ENCODE measurements at regions not wholly inside any gene's neighbourhood (a gene's known extent, or its start where the extent isn't known, plus 50 kb on each side); places are given as distances from the start of the nearest gene placed in this dataset.
"Not testable (repeated sequence)": the region's sequence is repeated elsewhere in the genome, so short reads cannot be mapped to it uniquely, and the experiment has no call there.

- Histone ChIP-seq H3K27me3 (ENCODE audit: control insufficient read depth, insufficient read depth, low read length, poor library complexity, severe bottlenecking) (no peaks in the 10 kb centered on the region), H3K9me3 (ENCODE audit: control insufficient read depth, low read length) (no peaks in the 10 kb centered on the region), H3K4me1 (ENCODE audit: control insufficient read depth, insufficient read depth, low read length) (no peaks in the 10 kb centered on the region), H3K4me3 (ENCODE audit: insufficient read depth, low read depth, low read length) (no peak overlapping the region), H3K27ac (ENCODE audit: insufficient read depth, low read depth, low read length, poor library complexity, severe bottlenecking) (no peak overlapping the region), H3K36me3 (ENCODE audit: control insufficient read depth, insufficient read depth, low read length) (no peaks in the 10 kb centered on the region)
- 90 to 94% methylated on average over 1 of the region's 1 CpG for WGBS, 2 experiments
These were observed 76.9 kb upstream of the PPARGC1A start for GRCh38 chr4:23966725-23967124.

- Histone ChIP-seq H3K4me1 (ENCODE audit: control insufficient read depth, insufficient read depth, low read length) (no peaks in the 10 kb centered on the region), H3K36me3 (ENCODE audit: control insufficient read depth, insufficient read depth, low read length) (no peaks in the 10 kb centered on the region), H3K27me3 (ENCODE audit: control insufficient read depth, insufficient read depth, low read length, poor library complexity, severe bottlenecking) (no peaks in the 10 kb centered on the region), H3K27ac (ENCODE audit: insufficient read depth, low read depth, low read length, poor library complexity, severe bottlenecking) (no peak overlapping the region), H3K4me3 (ENCODE audit: insufficient read depth, low read depth, low read length) (no peak overlapping the region), H3K9me3 (ENCODE audit: control insufficient read depth, low read length) (no peaks in the 10 kb centered on the region)
- WGBS, 2 experiments = 86 to 92% methylated on average over 2 of the region's 2 CpGs
These were observed 72.6 kb upstream of the PPARGC1A start for GRCh38 chr4:23962462-23962861.

GRCh38 chr4:23961395-23961794, 71.5 kb upstream of the PPARGC1A start:
- H3K4me1 ChIP-seq (ENCODE audit: control insufficient read depth, insufficient read depth, low read length); H3K9me3 ChIP-seq (ENCODE audit: control insufficient read depth, low read length); H3K36me3 ChIP-seq (ENCODE audit: control insufficient read depth, insufficient read depth, low read length); H3K27ac ChIP-seq (ENCODE audit: insufficient read depth, low read depth, low read length, poor library complexity, severe bottlenecking); H3K27me3 ChIP-seq (ENCODE audit: control insufficient read depth, insufficient read depth, low read length, poor library complexity, severe bottlenecking); H3K4me3 ChIP-seq (ENCODE audit: insufficient read depth, low read depth, low read length): not testable (repeated sequence)
- 91 to 93% methylated on average over 4 of the region's 4 CpGs for WGBS, 2 experiments

DNA sequence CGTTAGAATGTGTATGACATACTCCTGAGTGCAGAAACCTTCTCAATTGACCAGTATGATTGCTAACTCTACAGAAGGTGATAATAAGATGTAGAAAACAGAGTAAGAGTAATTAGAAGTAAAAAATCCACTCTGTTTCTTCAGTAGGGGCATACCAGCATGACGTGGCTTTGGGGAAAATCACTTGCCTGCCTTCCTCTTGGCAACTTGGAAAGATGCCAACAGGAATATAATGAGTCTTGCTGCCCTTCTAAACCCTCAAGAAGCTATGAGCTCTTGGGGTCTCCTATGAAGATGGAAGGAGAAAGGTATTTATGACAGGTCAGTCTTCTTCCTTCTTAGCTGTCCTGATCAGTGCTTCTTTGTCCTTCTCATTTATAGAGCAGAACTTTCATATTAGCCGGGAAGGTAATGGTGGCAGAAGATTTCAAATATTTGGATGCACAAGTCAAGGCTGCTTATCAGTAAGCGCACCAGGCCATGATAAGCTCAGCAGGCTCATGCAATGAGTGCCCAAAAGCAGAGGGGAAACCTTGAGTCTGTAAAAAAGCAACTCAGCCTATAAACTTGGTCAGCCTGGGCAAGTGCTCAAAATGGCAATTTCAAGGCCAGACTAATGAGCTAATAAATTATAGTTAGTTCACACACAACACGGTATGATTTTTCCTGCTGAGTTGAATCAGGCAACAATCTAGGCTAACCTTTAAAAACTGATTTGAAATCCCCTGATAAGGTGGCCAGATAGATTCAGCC, 69.7 kb upstream of the PPARGC1A start:
- Histone ChIP-seq H3K4me3 (ENCODE audit: insufficient read depth, low read depth, low read length) (no peak overlapping the region), H3K9me3 (ENCODE audit: control insufficient read depth, low read length) (no peaks in the 10 kb centered on the region), H3K27ac (ENCODE audit: insufficient read depth, low read depth, low read length, poor library complexity, severe bottlenecking) (no peak overlapping the region), H3K27me3 (ENCODE audit: control insufficient read depth, insufficient read depth, low read length, poor library complexity, severe bottlenecking) (no peaks in the 10 kb centered on the region), H3K4me1 (ENCODE audit: control insufficient read depth, insufficient read depth, low read length) (no peaks in the 10 kb centered on the region), H3K36me3 (ENCODE audit: control insufficient read depth, insufficient read depth, low read length) (no peaks in the 10 kb centered on the region)
- WGBS, 2 experiments = 95 to 96% methylated on average over 5 of the region's 5 CpGs

DNA sequence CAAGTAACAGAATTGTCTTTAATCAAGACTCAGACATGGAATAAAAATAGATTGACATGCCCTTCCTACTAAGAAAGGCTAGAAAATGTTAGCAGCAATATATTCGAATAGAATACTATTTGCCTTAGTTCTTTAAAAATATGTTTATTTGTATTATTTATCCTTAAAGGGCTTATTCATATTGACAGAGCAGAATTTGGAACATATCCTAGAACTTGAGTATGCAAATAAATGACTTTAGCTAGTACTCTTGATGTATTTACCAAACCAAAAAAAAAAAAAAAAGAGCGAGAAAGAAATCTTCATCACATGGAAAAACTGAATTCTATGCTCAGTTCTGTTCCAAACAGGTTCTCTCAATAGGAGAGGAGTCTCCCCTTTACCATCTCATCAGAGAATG, 68.9 kb upstream of the PPARGC1A start:
- H3K36me3 ChIP-seq (ENCODE audit: control insufficient read depth, insufficient read depth, low read length) = no peaks in the 10 kb centered on the region
- H3K4me3 ChIP-seq (ENCODE audit: insufficient read depth, low read depth, low read length) = no peak overlapping the region
- 100% methylated on average over 1 of the region's 2 CpGs; no CpG with 5 or more reads in 1 of the 2 experiments for WGBS, 2 experiments
- H3K27me3 ChIP-seq (ENCODE audit: control insufficient read depth, insufficient read depth, low read length, poor library complexity, severe bottlenecking) = no peaks in the 10 kb centered on the region
- no peaks in the 10 kb centered on the region for H3K9me3 ChIP-seq (ENCODE audit: control insufficient read depth, low read length)
- no peak overlapping the region for H3K27ac ChIP-seq (ENCODE audit: insufficient read depth, low read depth, low read length, poor library complexity, severe bottlenecking)
- H3K4me1 ChIP-seq (ENCODE audit: control insufficient read depth, insufficient read depth, low read length) = no peaks in the 10 kb centered on the region

GRCh38 chr4:23957465-23957864, 67.6 kb upstream of the PPARGC1A start:
- H3K4me3 ChIP-seq (ENCODE audit: insufficient read depth, low read depth, low read length) = no peak overlapping the region
- 100% methylated on average over 1 of the region's 1 CpG for WGBS, 2 experiments
- no peaks in the 10 kb centered on the region for H3K4me1 ChIP-seq (ENCODE audit: control insufficient read depth, insufficient read depth, low read length)
- H3K36me3 ChIP-seq (ENCODE audit: control insufficient read depth, insufficient read depth, low read length) = no peaks in the 10 kb centered on the region
- no peaks in the 10 kb centered on the region for H3K27me3 ChIP-seq (ENCODE audit: control insufficient read depth, insufficient read depth, low read length, poor library complexity, severe bottlenecking)
- H3K9me3 ChIP-seq (ENCODE audit: control insufficient read depth, low read length) = no peaks in the 10 kb centered on the region
- H3K27ac ChIP-seq (ENCODE audit: insufficient read depth, low read depth, low read length, poor library complexity, severe bottlenecking) = no peak overlapping the region

DNA sequence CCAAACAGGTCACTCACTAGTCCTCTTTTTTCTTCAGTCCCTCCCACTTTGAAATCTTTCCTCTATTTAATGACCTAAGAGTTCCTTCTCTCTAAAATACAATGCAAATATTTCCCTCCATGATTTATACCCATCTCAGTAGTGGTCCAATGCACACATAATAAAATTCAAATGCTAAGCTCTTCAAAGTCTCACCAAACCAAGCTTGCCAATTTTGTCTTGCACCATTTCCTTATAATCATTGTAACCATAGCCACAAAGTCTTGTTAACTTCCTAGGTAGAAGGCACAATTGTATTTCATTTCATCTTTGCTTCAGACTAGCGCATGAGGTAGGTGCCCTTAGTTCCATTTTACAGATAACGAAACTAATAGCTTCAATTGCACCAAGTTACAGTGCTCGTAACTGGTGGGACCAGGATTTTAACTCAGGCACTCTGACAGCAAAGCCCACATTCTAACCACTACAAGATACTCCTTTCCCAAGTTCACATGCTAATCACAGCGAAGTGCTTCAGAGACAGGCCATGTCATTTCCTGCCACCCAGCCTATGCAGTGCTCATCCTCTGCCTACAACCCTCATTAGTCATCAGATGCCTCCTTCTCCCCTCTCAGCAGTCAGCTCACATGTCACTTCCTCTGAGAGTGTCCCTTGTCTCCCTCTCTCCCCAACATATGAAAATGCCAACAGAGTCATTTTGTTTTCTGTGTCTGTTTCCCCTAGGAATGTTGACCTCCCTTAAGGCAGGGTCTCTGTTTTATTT, 66.9 kb upstream of the PPARGC1A start:
- Histone ChIP-seq H3K27ac (ENCODE audit: insufficient read depth, low read depth, low read length, poor library complexity, severe bottlenecking) (no peak overlapping the region), H3K9me3 (ENCODE audit: control insufficient read depth, low read length) (no peaks in the 10 kb centered on the region), H3K4me1 (ENCODE audit: control insufficient read depth, insufficient read depth, low read length) (no peaks in the 10 kb centered on the region), H3K36me3 (ENCODE audit: control insufficient read depth, insufficient read depth, low read length) (no peaks in the 10 kb centered on the region), H3K4me3 (ENCODE audit: insufficient read depth, low read depth, low read length) (no peak overlapping the region), H3K27me3 (ENCODE audit: control insufficient read depth, insufficient read depth, low read length, poor library complexity, severe bottlenecking) (no peaks in the 10 kb centered on the region)
- 91 to 94% methylated on average over 4 of the region's 4 CpGs for WGBS, 2 experiments

GRCh38 chr4:23952258-23952657, 62.4 kb upstream of the PPARGC1A start:
- Histone ChIP-seq H3K27ac (ENCODE audit: insufficient read depth, low read depth, low read length, poor library complexity, severe bottlenecking) (no peak overlapping the region), H3K4me1 (ENCODE audit: control insufficient read depth, insufficient read depth, low read length) (no peaks in the 10 kb centered on the region), H3K36me3 (ENCODE audit: control insufficient read depth, insufficient read depth, low read length) (no peaks in the 10 kb centered on the region), H3K4me3 (ENCODE audit: insufficient read depth, low read depth, low read length) (no peak overlapping the region), H3K27me3 (ENCODE audit: control insufficient read depth, insufficient read depth, low read length, poor library complexity, severe bottlenecking) (no peaks in the 10 kb centered on the region), H3K9me3 (ENCODE audit: control insufficient read depth, low read length) (no peaks in the 10 kb centered on the region)
- 92 to 94% methylated on average over 2 of the region's 2 CpGs for WGBS, 2 experiments

DNA sequence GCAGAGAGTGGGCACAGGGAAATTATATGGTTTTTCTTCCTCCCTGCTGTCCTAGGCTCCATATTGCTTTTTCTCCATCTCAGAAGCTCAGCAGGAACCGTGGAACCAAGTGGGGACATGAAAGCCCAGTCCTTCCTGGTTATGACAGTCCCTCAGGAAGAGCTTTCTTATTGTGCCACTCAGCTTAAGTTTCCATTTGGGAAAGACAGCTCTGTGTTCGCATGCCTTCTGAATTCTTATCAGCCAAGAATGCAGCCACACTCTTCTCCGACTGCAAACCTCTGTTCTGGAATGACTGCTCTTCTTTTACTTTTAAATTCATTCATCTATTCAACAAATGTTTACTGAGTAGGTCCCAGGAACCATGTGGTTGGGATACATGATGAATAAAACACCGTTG, 58.0 kb upstream of the PPARGC1A start:
- Histone ChIP-seq H3K4me3 (ENCODE audit: insufficient read depth, low read depth, low read length) (no peak overlapping the region), H3K36me3 (ENCODE audit: control insufficient read depth, insufficient read depth, low read length) (no peaks in the 10 kb centered on the region), H3K27ac (ENCODE audit: insufficient read depth, low read depth, low read length, poor library complexity, severe bottlenecking) (no peak overlapping the region), H3K27me3 (ENCODE audit: control insufficient read depth, insufficient read depth, low read length, poor library complexity, severe bottlenecking) (no peaks in the 10 kb centered on the region), H3K4me1 (ENCODE audit: control insufficient read depth, insufficient read depth, low read length) (peaks cover 3% of the 10 kb centered on the region), H3K9me3 (ENCODE audit: control insufficient read depth, low read length) (no peaks in the 10 kb centered on the region)
- WGBS, 2 experiments = 94% methylated on average over 3 to 4 of the region's 4 CpGs

- WGBS, 2 experiments = 93 to 94% methylated on average over 6 of the region's 6 CpGs
- no peak overlapping the region for H3K27ac ChIP-seq (ENCODE audit: insufficient read depth, low read depth, low read length, poor library complexity, severe bottlenecking)
These were observed 56.5 kb upstream of the PPARGC1A start for GRCh38 chr4:23946299-23946698.

More at GRCh38 chr4:23946299-23946698, 56.5 kb upstream of the PPARGC1A start:
- H3K9me3 ChIP-seq (ENCODE audit: control insufficient read depth, low read length) = no peaks in the 10 kb centered on the region
- H3K36me3 ChIP-seq (ENCODE audit: control insufficient read depth, insufficient read depth, low read length) = no peaks in the 10 kb centered on the region
- no peak overlapping the region for H3K4me3 ChIP-seq (ENCODE audit: insufficient read depth, low read depth, low read length)
- no peaks in the 10 kb centered on the region for H3K27me3 ChIP-seq (ENCODE audit: control insufficient read depth, insufficient read depth, low read length, poor library complexity, severe bottlenecking)
- peaks cover 3% of the 10 kb centered on the region for H3K4me1 ChIP-seq (ENCODE audit: control insufficient read depth, insufficient read depth, low read length)

All from ectodermal cell (in vitro differentiated cells).